Caco-2 (cell line): ENCODE measurements at regions not wholly inside any gene's neighbourhood (a gene's known extent, or its start where the extent isn't known, plus 50 kb on each side); places are given as distances from the start of the nearest gene placed in this dataset.

ENCODE experiments used
- BruUV-seq: library from RNA; stranded (reverse); fragments of 400-500 nt; replicated peaks from 2 replicates; lab custom pipeline; 2021; lab: Mats Ljungman, UMichigan
- CTCF ChIA-PET: fragments of 300-600 bp; sonication (Branson Sonifier 250); formaldehyde crosslinking; loops from one replicate; lab custom pipeline; 2022; ENCODE audit warnings: antibody characterized with exemption; lab: Charles Lee
- POLR2A ChIA-PET: fragments of 300-600 bp; sonication (Branson Sonifier 250); formaldehyde crosslinking; loops from one replicate; lab custom pipeline; 2022; ENCODE audit warnings: antibody characterized with exemption; lab: Charles Lee
- DNase-seq, 2 experiments: peaks; one replicate each; pipeline versions ENCODE4 v3.0.0 to v3.0.0-alpha.2; 2020 to 2022
- H3K27me3 ChIP-seq: replicated peaks from 2 replicates; pipeline ENCODE4 v1.6.0; 2011; ENCODE audit warnings: low read length; ENCODE audit not compliant: control insufficient read depth, insufficient read depth
- H3K36me3 ChIP-seq: 2 replicates; pipeline ENCODE4 v1.5.1; 2011; ENCODE audit warnings: low read length; ENCODE audit not compliant: control insufficient read depth, insufficient read depth
- H3K4me1 ChIP-seq: fragments of 250-450 bp; sonication (Bioruptor Pico); 2 replicates; pipeline ENCODE4 v1.5.1; 2020; ENCODE audit warnings: mild to moderate bottlenecking
- H3K4me3 ChIP-seq: 2 replicates; pipeline ENCODE4 v1.5.1; 2011; ENCODE audit warnings: low read depth, mild to moderate bottlenecking, control low read depth, low read length
- H3K9me3 ChIP-seq: fragments of 250-450 bp; sonication (Bioruptor Pico); 2 replicates; pipeline ENCODE4 v1.5.1; 2020; ENCODE audit warnings: mild to moderate bottlenecking, moderate library complexity
- H3K27ac Mint-ChIP-seq: one replicate; pipeline ENCODE4 v1.8.0; 2022; ENCODE audit warnings: mixed read lengths; ENCODE audit not compliant: unreplicated experiment
- H3K27me3 Mint-ChIP-seq: one replicate; pipeline ENCODE4 v1.8.0; 2022; ENCODE audit warnings: mixed read lengths; ENCODE audit not compliant: insufficient read depth, unreplicated experiment
- H3K36me3 Mint-ChIP-seq: one replicate; pipeline ENCODE4 v1.8.0; 2022; ENCODE audit warnings: mild to moderate bottlenecking, mixed read lengths; ENCODE audit not compliant: insufficient read depth, unreplicated experiment
- H3K4me1 Mint-ChIP-seq: one replicate; pipeline ENCODE4 v1.8.0; 2022; ENCODE audit warnings: low read depth, mixed read lengths; ENCODE audit not compliant: unreplicated experiment
- H3K4me3 Mint-ChIP-seq: one replicate; pipeline ENCODE4 v1.8.0; 2022; ENCODE audit warnings: mild to moderate bottlenecking, moderate library complexity, mixed read lengths; ENCODE audit not compliant: unreplicated experiment
- H3K9me3 Mint-ChIP-seq: one replicate; pipeline ENCODE4 v1.8.0; 2022; ENCODE audit warnings: mixed read lengths; ENCODE audit not compliant: unreplicated experiment
- CTCF ChIP-seq, 2 experiments: fragments of 200-600 bp in 1 of 2; IDR thresholded peaks; 1 replicate in 1 of 2; 2 replicates in 1 of 2; pipeline versions ENCODE4 v1.5.1 to v1.8.0; 2011 to 2022; ENCODE audit warnings: antibody characterized with exemption in 1 of 2, control low read depth in 1 of 2, inconsistent platforms in 1 of 2, low read depth in 1 of 2, low read length in 1 of 2, mild to moderate bottlenecking in 1 of 2, moderate library complexity in 1 of 2; ENCODE audit not compliant: insufficient read depth in 1 of 2, severe bottlenecking in 1 of 2, unreplicated experiment in 1 of 2
- intact Hi-C: fragments of 100-400 bp; cut with micrococcal nuclease; formaldehyde crosslinking; loops from one replicate; pipeline ENCODE4 v1.10.0; 2022; ENCODE audit not compliant: unreplicated experiment

GRCh38 chrX:63506320-63506719, 155.2 kb upstream of the SPIN4 start:
- Histone ChIP-seq H3K4me3 (no peak overlapping the region), H3K9me3 (no peaks in the 10 kb centered on the region), H3K36me3 (no peaks in the 10 kb centered on the region), H3K27me3 (no peaks in the 10 kb centered on the region), H3K4me1 (peaks cover 6% of the 10 kb centered on the region; the same call in 1 of the 2 replicates)
- intact Hi-C loops = loop anchor here (1.0 to 2.0 kb wide), 2 partner anchors 180 to 231 kb away; no protein-coding TSS in a partner anchor
- Mint-ChIP-seq H3K4me3 (no peak overlapping the region), H3K27me3 (no peaks in the 10 kb centered on the region), H3K9me3 (no peaks in the 10 kb centered on the region), H3K4me1 (peaks cover 7% of the 10 kb centered on the region), H3K36me3 (no peaks in the 10 kb centered on the region), H3K27ac (no peak overlapping the region)
- no TSS peak for BruUV-seq
- CTCF ChIA-PET = interaction anchor here (0.6 to 2.2 kb wide), 3 partner anchors 26 to 256 kb away, joined by 3 to 12 read pairs (median 3); no protein-coding TSS in a partner anchor
- POLR2A ChIA-PET = no interaction called here
- peak in 1 of 2 experiments; percentile 24 for DNase-seq
- peak; percentile 18 to 32 for TF ChIP-seq CTCF (IDR thresholded peaks at IDR 0.05; ENCODE audit: insufficient read depth in 1 of 2, low read depth in 1 of 2, low read length in 1 of 2, severe bottlenecking in 1 of 2, unreplicated experiment in 1 of 2)

GRCh38 chrX:63503541-63503940, 152.4 kb upstream of the SPIN4 start:
- DNase-seq = peak in 1 of 2 experiments; percentile 3
- H3K4me1 ChIP-seq = peaks cover 6% of the 10 kb centered on the region; the same call in 1 of the 2 replicates
- no peaks in the 10 kb centered on the region for H3K27me3 ChIP-seq
- H3K36me3 Mint-ChIP-seq = no peaks in the 10 kb centered on the region
- peak overlapping the region; percentile 1 for H3K4me3 Mint-ChIP-seq
- peaks cover 7% of the 10 kb centered on the region for H3K4me1 Mint-ChIP-seq
- intact Hi-C loops = loop anchor here (1.0 to 2.0 kb wide), 2 partner anchors 69 to 153 kb away; partner anchors contain the start of gene SPIN4
- no peak overlapping the region for H3K4me3 ChIP-seq
- no peak for TF ChIP-seq CTCF (IDR thresholded peaks at IDR 0.05; ENCODE audit: insufficient read depth in 1 of 2, low read depth in 1 of 2, low read length in 1 of 2, severe bottlenecking in 1 of 2, unreplicated experiment in 1 of 2)
- no peaks in the 10 kb centered on the region for H3K9me3 ChIP-seq
- ChIA-PET CTCF (no interaction called here), POLR2A (no interaction called here)
- H3K36me3 ChIP-seq = no peaks in the 10 kb centered on the region
- no peaks in the 10 kb centered on the region for H3K27me3 Mint-ChIP-seq
- no TSS peak for BruUV-seq
- no peaks in the 10 kb centered on the region for H3K9me3 Mint-ChIP-seq
- H3K27ac Mint-ChIP-seq = no peak overlapping the region

- TF ChIP-seq CTCF (IDR thresholded peaks at IDR 0.05; ENCODE audit: insufficient read depth in 1 of 2, low read depth in 1 of 2, low read length in 1 of 2, severe bottlenecking in 1 of 2, unreplicated experiment in 1 of 2) = no peak
- Histone ChIP-seq H3K36me3 (no peaks in the 10 kb centered on the region), H3K27me3 (no peaks in the 10 kb centered on the region), H3K4me3 (no peak overlapping the region), H3K4me1 (peaks cover 13% of the 10 kb centered on the region), H3K9me3 (no peaks in the 10 kb centered on the region)
- no TSS peak for BruUV-seq
- Mint-ChIP-seq H3K27me3 (no peaks in the 10 kb centered on the region), H3K4me1 (peaks cover 14% of the 10 kb centered on the region), H3K4me3 (no peak overlapping the region), H3K27ac (peak overlapping the region; percentile 69), H3K9me3 (peaks cover 21% of the 10 kb centered on the region), H3K36me3 (no peaks in the 10 kb centered on the region)
- intact Hi-C loops = no loop called here
- POLR2A ChIA-PET = no interaction called here
- CTCF ChIA-PET = no interaction called here
- DNase-seq = peak; percentile 8 to 41
These were observed 137.6 kb upstream of the SPIN4 start for GRCh38 chrX:63488546-63489373.
